ENCODE measurements at regions not wholly inside any gene's neighbourhood (a gene's known extent, or its start where the extent isn't known, plus 50 kb on each side); places are given as distances from the start of the nearest gene placed in this dataset.

GRCh38 chr18:61606759-61607158 is 273.5 kb downstream of the CDH20 start:
- H2AFZ ChIP-seq (ENCODE audit: control insufficient read depth, low read depth, low read length): no peak overlapping the region
- ATAC-seq: no peak
- WGBS (ENCODE audit: insufficient coverage, insufficient replicate concordance, low lambda C conversion rate, missing lambda C conversion rate): 15% methylated on average over 5 of the region's 5 CpGs

GRCh38 chr18:61606068-61606660 is 272.9 kb downstream of the CDH20 start:
- no peak for TF ChIP-seq DPF2 (IDR thresholded peaks at IDR 0.05)
- no peak for TF ChIP-seq RAD21 (IDR thresholded peaks at IDR 0.05; ENCODE audit: insufficient read depth, low read depth, low read length)
- TF ChIP-seq CREM (IDR thresholded peaks at IDR 0.05; ENCODE audit: low read depth): no peak
- Histone ChIP-seq H3K27me3 (replicated peaks in 1 of 2; ENCODE audit: control insufficient read depth in 2 of 2, insufficient read depth in 2 of 2, low read length in 1 of 2) (peaks cover 0 to 2% of the 10 kb centered on the region in 2 experiments; a peak in 2 of 4 replicates), H3K27ac (ENCODE audit: control insufficient read depth, insufficient read depth) (no peak overlapping the region), H3K9me3 (replicated peaks; ENCODE audit: control insufficient read depth, insufficient read depth, low read length) (no peaks in the 10 kb centered on the region), H4K20me1 (ENCODE audit: control insufficient read depth, insufficient read depth) (no peaks in the 10 kb centered on the region), H3K9ac (ENCODE audit: control insufficient read depth, insufficient read depth, low read length) (no peak overlapping the region), H2AFZ (ENCODE audit: control insufficient read depth, low read depth, low read length) (no peak overlapping the region), H3K36me3 (ENCODE audit: control insufficient read depth in 2 of 2, insufficient read depth in 2 of 2, low read length in 1 of 2) (no peaks in the 10 kb centered on the region), H3K4me2 (ENCODE audit: control insufficient read depth, insufficient read depth) (no peak overlapping the region), H3K4me1 (ENCODE audit: control insufficient read depth, insufficient read depth, low read length) (no peaks in the 10 kb centered on the region), H3K79me2 (ENCODE audit: control insufficient read depth, insufficient read depth, low read length) (no peaks in the 10 kb centered on the region), H3K4me3 (no peak overlapping the region)
- DNase-seq (ENCODE audit: low read depth, low spot score): no peak
- POLR2A ChIA-PET: no interaction called here
- no peak for FAIRE-seq
- ATAC-seq: no peak
- intact Hi-C loops (cut with micrococcal nuclease; ENCODE audit: unreplicated experiment): no loop called here
- WGBS (ENCODE audit: insufficient coverage, insufficient replicate concordance, low lambda C conversion rate, missing lambda C conversion rate): 60% methylated on average over 17 of the region's 17 CpGs
- RAD21 ChIA-PET (ENCODE audit: unreplicated experiment): no interaction called here
- SMC1A ChIA-PET (ENCODE audit: uncharacterized antibody, unreplicated experiment): interaction anchor here (0.6 kb wide), 1 partner anchor 769 kb away, joined by 3 read pairs; no protein-coding TSS in a partner anchor
- in situ Hi-C loops (cut with MboI): no loop called here
- CTCF ChIA-PET: no interaction called here
- no TSS peak for BruUV-seq (replicated peaks)

More at GRCh38 chr18:61606759-61607158, 273.5 kb downstream of the CDH20 start:
- ChIA-PET CTCF (no interaction called here), RAD21 (ENCODE audit: unreplicated experiment) (no interaction called here), SMC1A (ENCODE audit: uncharacterized antibody, unreplicated experiment) (no interaction called here), POLR2A (no interaction called here)
- Histone ChIP-seq H4K20me1 (ENCODE audit: control insufficient read depth, insufficient read depth) (no peaks in the 10 kb centered on the region), H3K79me2 (ENCODE audit: control insufficient read depth, insufficient read depth, low read length) (no peaks in the 10 kb centered on the region), H3K4me1 (ENCODE audit: control insufficient read depth, insufficient read depth, low read length) (no peaks in the 10 kb centered on the region), H3K4me2 (ENCODE audit: control insufficient read depth, insufficient read depth) (no peak overlapping the region), H3K4me3 (no peak overlapping the region), H3K27ac (ENCODE audit: control insufficient read depth, insufficient read depth) (no peak overlapping the region), H3K27me3 (replicated peaks in 1 of 2; ENCODE audit: control insufficient read depth in 2 of 2, insufficient read depth in 2 of 2, low read length in 1 of 2) (peaks cover 0 to 2% of the 10 kb centered on the region in 2 experiments; a peak in 2 of 4 replicates), H3K36me3 (ENCODE audit: control insufficient read depth in 2 of 2, insufficient read depth in 2 of 2, low read length in 1 of 2) (no peaks in the 10 kb centered on the region), H3K9ac (ENCODE audit: control insufficient read depth, insufficient read depth, low read length) (no peak overlapping the region), H3K9me3 (replicated peaks; ENCODE audit: control insufficient read depth, insufficient read depth, low read length) (no peaks in the 10 kb centered on the region)
- no peak for FAIRE-seq
- no peak for TF ChIP-seq RCOR1 (conservative IDR thresholded peaks at IDR 0.05; ENCODE audit: low read depth, low read length)
- TF ChIP-seq STAT3 (IDR thresholded peaks at IDR 0.05; ENCODE audit: low read depth, low read length): no peak
- no peak for TF ChIP-seq CREM (IDR thresholded peaks at IDR 0.05; ENCODE audit: low read depth)
- no peak for TF ChIP-seq SMC3 (IDR thresholded peaks at IDR 0.05; ENCODE audit: borderline replicate concordance, low read length)
- TF ChIP-seq ZZZ3 (IDR thresholded peaks at IDR 0.05; ENCODE audit: control insufficient read depth, insufficient read length, low read depth): no peak
- TF ChIP-seq RFX5 (IDR thresholded peaks at IDR 0.05; ENCODE audit: low read depth, low read length): no peak
- TF ChIP-seq NR2C1 (IDR thresholded peaks at IDR 0.05): no peak
- no peak for DNase-seq (ENCODE audit: low read depth, low spot score)
- intact Hi-C loops (cut with micrococcal nuclease; ENCODE audit: unreplicated experiment) (no loop called here), in situ Hi-C loops (cut with MboI) (no loop called here)
- no TSS peak for BruUV-seq (replicated peaks)
